ENCODE measurements at regions not wholly inside any gene's neighbourhood (a gene's known extent, or its start where the extent isn't known, plus 50 kb on each side); places are given as distances from the start of the nearest gene placed in this dataset.

DNA sequence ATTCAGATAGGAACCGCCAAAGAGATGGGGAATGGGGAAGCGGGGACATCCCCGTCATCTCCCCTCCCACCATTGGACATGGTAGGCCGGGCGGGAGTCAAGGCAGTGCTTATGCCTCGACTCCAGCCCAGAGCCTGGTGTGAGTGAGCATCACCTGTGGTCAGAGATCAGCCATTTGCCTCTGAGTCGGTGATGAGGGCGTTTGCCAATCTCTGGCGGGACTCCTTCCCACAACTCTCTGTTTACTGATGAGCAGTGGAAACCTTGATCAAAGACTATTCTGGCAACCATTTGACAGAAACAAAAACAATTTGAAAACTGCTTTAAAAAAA lies 63.9 kb upstream of the HES1 start:
- Histone ChIP-seq H3K27me3 (peaks cover 0 to 17% (median 0%) of the 10 kb centered on the region in 3 donors), H3K36me3 (no peaks in the 10 kb centered on the region), H3K4me3 (peak overlapping the region in 1 of 4 donors; percentile 51), H3K27ac (peak overlapping the region in 4 of 5 donors; percentile 2 to 90 (median 56)), H3K4me1 (peaks cover 25 to 50% (median 40%) of the 10 kb centered on the region in 4 donors), H3K9me3 (no peaks in the 10 kb centered on the region)
- intact Hi-C loops (cut with DNase I; ENCODE audit: low total_unique reads): no loop called here
- no peak for DNase-seq
- TF ChIP-seq POLR2A (IDR thresholded peaks at IDR 0.05): no peak
- TF ChIP-seq POLR2AphosphoS5 (IDR thresholded peaks at IDR 0.05): no peak
- no peak for TF ChIP-seq EP300 (IDR thresholded peaks at IDR 0.05)
- TF ChIP-seq, protein P1, sequence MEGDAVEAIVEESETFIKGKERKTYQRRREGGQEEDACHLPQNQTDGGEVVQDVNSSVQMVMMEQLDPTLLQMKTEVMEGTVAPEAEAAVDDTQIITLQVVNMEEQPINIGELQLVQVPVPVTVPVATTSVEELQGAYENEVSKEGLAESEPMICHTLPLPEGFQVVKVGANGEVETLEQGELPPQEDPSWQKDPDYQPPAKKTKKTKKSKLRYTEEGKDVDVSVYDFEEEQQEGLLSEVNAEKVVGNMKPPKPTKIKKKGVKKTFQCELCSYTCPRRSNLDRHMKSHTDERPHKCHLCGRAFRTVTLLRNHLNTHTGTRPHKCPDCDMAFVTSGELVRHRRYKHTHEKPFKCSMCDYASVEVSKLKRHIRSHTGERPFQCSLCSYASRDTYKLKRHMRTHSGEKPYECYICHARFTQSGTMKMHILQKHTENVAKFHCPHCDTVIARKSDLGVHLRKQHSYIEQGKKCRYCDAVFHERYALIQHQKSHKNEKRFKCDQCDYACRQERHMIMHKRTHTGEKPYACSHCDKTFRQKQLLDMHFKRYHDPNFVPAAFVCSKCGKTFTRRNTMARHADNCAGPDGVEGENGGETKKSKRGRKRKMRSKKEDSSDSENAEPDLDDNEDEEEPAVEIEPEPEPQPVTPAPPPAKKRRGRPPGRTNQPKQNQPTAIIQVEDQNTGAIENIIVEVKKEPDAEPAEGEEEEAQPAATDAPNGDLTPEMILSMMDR (IDR thresholded peaks at IDR 0.05): no peak
- WGBS, 5 donors: 68 to 87% (median 85%) methylated on average over 9 of the region's 9 CpGs

- 64 to 80% (median 75%) methylated on average over 4 of the region's 4 CpGs for WGBS, 5 donors
- Histone ChIP-seq H3K27me3 (peaks cover 0 to 17% (median 0%) of the 10 kb centered on the region in 3 donors), H3K4me3 (no peak overlapping the region), H3K9me3 (no peaks in the 10 kb centered on the region), H3K27ac (peak overlapping the region in 3 of 5 donors; percentile 25 to 90 (median 67)), H3K36me3 (no peaks in the 10 kb centered on the region), H3K4me1 (peaks cover 25 to 50% (median 40%) of the 10 kb centered on the region in 4 donors)
- intact Hi-C loops (cut with DNase I; ENCODE audit: low total_unique reads): no loop called here
- DNase-seq: no peak
- no peak for TF ChIP-seq EP300 (IDR thresholded peaks at IDR 0.05)
- TF ChIP-seq POLR2AphosphoS5 (IDR thresholded peaks at IDR 0.05): peak in 1 of 3 donors; percentile 9
- TF ChIP-seq, protein P1 (IDR thresholded peaks at IDR 0.05): no peak
- TF ChIP-seq POLR2A (IDR thresholded peaks at IDR 0.05): no peak
These were observed 63.2 kb upstream of the HES1 start for GRCh38 chr3:194072691-194073279.

- no peak for DNase-seq
- H3K27ac ChIP-seq: no peak overlapping the region
- no peaks in the 10 kb centered on the region for H3K36me3 ChIP-seq
- no peaks in the 10 kb centered on the region for H3K9me3 ChIP-seq
- peaks cover 0 to 17% (median 0%) of the 10 kb centered on the region in 3 donors for H3K27me3 ChIP-seq
- peaks cover 25 to 50% (median 40%) of the 10 kb centered on the region in 4 donors for H3K4me1 ChIP-seq
- no peak overlapping the region for H3K4me3 ChIP-seq
- no peak for TF ChIP-seq EP300 (IDR thresholded peaks at IDR 0.05)
- no peak for TF ChIP-seq POLR2A (IDR thresholded peaks at IDR 0.05)
- no peak for TF ChIP-seq POLR2AphosphoS5 (IDR thresholded peaks at IDR 0.05)
- TF ChIP-seq, protein P1 (IDR thresholded peaks at IDR 0.05): no peak
- 72 to 100% (median 89%) methylated on average over 1 of the region's 1 CpG for WGBS, 5 donors
- intact Hi-C loops (cut with DNase I; ENCODE audit: low total_unique reads): no loop called here
These were observed 62.0 kb upstream of the HES1 start for GRCh38 chr3:194073926-194074325.

- peak in 1 of 3 donors; percentile 21 for TF ChIP-seq POLR2AphosphoS5 (IDR thresholded peaks at IDR 0.05)
- TF ChIP-seq EP300 (IDR thresholded peaks at IDR 0.05): no peak
- Histone ChIP-seq H3K27me3 (peaks cover 0 to 17% (median 0%) of the 10 kb centered on the region in 3 donors), H3K4me3 (no peak overlapping the region), H3K36me3 (no peaks in the 10 kb centered on the region), H3K9me3 (no peaks in the 10 kb centered on the region), H3K4me1 (peaks cover 23 to 41% (median 35%) of the 10 kb centered on the region in 4 donors), H3K27ac (peak overlapping the region; percentile 26 to 50 (median 46))
- DNase-seq: no peak
- 40 to 62% (median 55%) methylated on average over 6 of the region's 6 CpGs for WGBS, 5 donors
- intact Hi-C loops (cut with DNase I; ENCODE audit: low total_unique reads): no loop called here
These were observed 60.8 kb upstream of the HES1 start for GRCh38 chr3:194075088-194075615.

Data from stomach (tissue), 8 donors.